GM21786 (cell line): ENCODE measurements at regions not wholly inside any gene's neighbourhood (a gene's known extent, or its start where the extent isn't known, plus 50 kb on each side); places are given as distances from the start of the nearest gene placed in this dataset.
"Not testable (repeated sequence)": the region's sequence is repeated elsewhere in the genome, so short reads cannot be mapped to it uniquely, and the experiment has no call there.

Experiments used
- ATAC-seq: cut with Tn5 transposase; IDR thresholded peaks from one replicate; pipeline ENCODE4 v1.9.1; 2021; ENCODE audit not compliant: unreplicated experiment

DNA sequence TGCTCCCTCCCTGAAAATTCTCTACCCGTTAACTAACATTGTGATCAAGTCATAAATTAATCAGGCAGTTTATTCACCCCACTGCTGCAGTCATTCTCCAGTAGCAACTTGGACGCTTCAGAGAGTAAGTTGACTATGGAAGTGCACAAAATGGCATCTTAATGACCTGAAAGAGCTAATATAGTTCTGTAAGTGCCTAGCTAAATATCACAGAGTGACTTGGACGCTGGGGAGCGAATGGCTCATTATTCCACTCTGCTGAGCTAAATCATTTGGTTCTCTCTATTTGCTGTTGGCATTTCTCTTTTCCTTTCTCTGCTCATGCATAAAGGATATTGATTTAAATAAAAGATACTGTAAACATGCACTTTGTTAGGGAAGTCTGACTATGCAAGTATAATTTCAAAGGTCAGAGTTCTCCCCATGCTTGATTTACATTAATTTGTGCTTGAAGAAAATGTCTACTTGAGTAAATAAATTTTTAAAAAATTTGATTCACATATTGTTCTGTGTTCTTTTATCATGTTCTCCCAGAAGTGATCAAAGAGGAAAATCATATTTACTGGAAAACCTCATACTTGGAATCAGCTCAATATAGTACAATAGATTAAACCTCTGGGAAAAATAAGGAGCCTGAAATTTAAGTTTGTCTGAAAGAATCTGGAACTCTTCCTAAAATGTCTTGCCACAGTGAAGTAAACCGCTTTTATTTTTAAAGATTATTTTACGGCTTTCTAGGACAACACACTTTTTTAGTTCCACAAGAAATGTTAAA lies 169.5 kb upstream of the HAPLN1 start:
- ATAC-seq = no peak

GRCh38 chr5:83877911-83878706 lies 157.5 kb upstream of the HAPLN1 start:
- ATAC-seq = no peak

GRCh38 chr5:83871533-83872395 lies 151.1 kb upstream of the HAPLN1 start:
- ATAC-seq = no peak

DNA sequence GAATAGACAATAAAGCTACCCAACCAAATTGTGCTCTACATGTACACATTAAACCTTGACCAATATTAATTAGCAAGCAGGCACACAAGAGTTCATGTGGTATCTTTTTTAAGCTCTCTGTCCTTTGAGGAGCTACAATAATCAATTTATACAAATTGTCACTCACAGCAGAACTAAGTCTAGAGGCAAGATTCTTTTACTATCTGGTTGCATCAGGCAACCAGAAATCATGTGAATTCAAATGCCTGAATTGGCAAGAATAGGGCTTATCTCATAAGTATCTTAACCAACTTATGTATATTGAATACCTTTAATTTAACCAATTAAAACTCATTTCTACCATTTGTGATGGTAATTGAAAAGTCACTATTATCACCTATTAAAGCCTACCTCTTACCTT lies 145.5 kb upstream of the HAPLN1 start:
- ATAC-seq = no peak

GRCh38 chr5:83865579-83865978 lies 144.9 kb upstream of the HAPLN1 start:
- ATAC-seq = no peak

- no peak for ATAC-seq
Observed at GRCh38 chr5:83864652-83865051, 144.0 kb upstream of the HAPLN1 start.

GRCh38 chr5:83857341-83857740 lies 136.7 kb upstream of the HAPLN1 start:
- ATAC-seq = no peak

DNA sequence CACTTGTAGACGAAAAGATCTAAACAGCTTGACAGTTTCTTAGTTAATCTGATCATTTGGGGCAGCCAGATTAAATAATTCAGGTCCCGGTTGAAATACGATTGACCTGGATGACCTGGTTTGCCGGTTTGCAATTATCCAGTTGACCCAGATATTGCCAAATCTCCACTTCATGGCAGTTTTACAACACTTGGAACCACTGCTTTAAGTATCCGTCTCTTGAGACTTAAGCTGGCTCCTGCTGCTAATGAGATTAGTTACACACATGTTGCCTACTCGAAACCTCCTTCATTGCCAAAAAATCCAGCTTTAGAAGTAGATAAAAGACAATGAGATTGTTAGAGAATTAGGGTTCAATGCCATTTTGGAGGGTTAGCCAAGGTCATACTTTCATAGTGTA lies 136.2 kb upstream of the HAPLN1 start:
- ATAC-seq = no peak

DNA sequence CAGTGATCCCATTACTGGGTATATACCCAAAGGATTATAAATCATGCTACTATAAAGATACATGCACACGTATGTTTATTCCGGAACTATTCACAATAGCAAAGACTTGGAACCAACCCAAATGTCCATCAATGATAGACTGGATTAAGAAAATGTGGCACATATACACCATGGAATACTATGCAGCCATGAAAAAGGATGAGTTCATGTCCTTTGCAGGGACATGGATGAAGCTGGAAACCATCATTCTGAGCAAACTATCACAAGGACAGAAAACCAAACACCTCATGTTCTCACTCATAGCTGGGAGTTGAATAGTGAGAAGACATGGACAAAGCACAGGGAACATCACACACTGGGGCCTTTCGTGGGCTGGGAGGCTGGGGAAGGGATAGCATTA lies 129.8 kb upstream of the HAPLN1 start:
- ATAC-seq = not testable (repeated sequence)

- no peak for ATAC-seq
Observed at GRCh38 chr5:83848941-83849340, 128.3 kb upstream of the HAPLN1 start.

GRCh38 chr5:83846624-83847350 lies 126.1 kb upstream of the HAPLN1 start:
- no peak for ATAC-seq

DNA sequence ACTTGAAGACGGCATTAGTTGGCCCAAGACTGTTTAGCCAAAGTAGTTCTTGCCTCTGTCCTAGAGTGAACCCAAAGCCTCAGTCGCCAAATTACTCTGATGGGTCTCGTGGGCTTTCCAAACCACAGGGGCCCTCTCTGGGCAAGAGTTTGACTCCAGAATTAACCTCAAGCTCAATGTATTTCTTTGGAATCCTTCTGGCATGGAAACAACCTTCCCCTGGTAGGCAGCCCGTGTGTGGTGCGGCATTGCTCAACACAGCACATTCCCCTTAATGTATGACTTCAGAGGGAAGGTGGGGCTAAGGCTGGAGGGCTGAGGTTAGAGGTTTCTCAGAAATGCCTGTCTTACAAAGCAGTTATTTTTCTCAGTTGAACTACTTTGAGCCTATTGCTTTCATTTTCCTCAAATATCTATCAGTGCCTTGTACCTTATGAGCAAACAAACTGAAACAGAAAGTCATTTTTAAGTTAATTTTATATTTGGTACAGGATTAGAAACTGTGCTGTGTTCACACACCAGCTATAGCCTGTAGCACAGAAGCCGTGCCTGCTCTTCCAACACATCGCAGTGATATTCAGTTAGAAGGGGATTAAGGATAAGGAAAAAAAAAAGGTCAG lies 123.9 kb upstream of the HAPLN1 start:
- ATAC-seq = peak; percentile 96

GRCh38 chr5:83839788-83840187 lies 119.1 kb upstream of the HAPLN1 start:
- ATAC-seq = no peak

DNA sequence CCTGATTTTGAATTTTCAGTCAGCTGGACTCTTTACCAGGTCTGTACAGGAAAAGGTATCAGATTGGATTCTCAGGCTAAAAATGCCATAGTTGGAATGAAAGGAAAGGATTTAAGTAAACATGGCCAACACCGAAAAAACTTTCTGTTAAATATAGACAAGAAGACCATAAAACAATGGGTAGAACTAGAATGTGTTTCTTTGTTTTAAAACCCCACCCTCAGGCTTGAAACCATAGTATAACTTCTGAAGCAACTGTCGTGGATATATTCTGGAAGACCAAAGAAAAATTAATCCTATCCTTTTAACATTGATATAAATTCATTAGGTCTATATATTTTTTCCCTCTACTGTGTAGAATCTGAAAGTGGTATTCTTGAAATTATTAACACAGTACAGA lies 118.6 kb upstream of the HAPLN1 start:
- no peak for ATAC-seq

DNA sequence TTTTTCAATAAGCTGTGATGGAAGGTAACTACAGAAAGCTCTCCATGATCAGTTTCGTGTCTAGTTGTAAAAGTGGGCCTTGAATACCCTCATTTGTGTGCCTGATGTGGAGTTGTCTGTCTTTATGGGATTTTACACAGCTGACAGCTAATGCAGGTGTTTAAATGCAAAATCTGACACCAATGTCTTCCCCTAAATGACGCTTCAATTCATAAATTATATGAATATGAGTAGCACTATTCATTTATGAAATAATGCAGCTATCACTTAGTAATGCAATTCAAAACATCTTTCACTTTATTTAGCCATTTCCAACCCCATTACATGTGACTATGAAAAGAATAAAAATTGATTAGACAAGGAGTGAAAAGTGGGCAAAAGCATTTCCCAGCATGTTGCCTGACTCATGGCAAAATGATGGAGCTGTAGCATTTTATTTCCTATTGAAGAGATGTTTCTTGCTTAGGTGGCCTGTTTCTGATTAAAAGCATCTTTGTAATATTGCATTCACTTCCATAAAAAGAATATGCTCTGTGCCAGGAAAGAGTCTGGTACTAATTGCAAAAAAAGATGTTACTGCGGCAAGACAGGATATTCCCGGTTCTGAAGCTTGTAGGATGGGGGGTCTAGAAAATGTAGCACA lies 116.7 kb upstream of the HAPLN1 start:
- no peak for ATAC-seq

DNA sequence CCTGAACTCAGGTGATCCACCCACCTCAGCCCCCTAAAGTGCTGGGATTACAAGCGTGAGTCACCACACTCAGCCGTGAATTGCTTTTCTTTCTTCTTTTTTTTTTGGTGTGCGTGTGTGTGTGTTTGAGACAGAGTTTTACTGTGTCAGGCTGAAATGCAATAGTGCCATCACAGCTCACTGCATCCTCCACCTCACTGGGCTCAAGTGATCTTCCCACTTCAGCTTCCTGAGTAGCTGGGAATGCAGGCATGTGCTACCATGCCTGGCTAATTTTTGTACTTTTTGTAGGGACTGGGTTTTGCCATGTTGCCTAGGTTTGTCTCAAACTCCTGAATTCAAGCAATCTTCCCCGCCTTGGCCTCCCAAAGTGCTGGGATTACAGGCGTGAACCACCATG lies 113.7 kb upstream of the HAPLN1 start:
- ATAC-seq = no peak

- no peak for ATAC-seq
Observed at GRCh38 chr5:83831834-83832233, 111.2 kb upstream of the HAPLN1 start.

DNA sequence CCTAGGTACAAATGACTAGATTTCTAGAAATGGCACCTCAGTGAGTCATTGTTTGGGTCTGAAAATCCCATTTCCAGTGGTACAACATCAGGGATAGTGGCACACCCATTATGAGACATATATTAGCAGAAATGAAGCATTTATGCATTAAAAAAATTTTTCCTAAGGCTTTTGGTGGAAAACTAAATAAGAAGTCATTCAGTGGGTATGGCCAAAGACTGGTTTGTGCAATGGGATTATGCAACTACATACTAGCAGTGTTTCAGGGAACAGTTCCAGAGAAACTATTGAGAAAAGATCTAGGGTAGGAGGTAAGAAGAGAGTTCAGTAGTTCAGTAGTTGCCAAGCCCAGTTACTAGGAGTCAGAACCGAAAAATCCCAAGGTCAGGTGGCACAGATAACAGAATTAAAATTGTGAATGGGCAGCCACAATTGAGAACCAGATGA lies 106.5 kb upstream of the HAPLN1 start:
- no peak for ATAC-seq

DNA sequence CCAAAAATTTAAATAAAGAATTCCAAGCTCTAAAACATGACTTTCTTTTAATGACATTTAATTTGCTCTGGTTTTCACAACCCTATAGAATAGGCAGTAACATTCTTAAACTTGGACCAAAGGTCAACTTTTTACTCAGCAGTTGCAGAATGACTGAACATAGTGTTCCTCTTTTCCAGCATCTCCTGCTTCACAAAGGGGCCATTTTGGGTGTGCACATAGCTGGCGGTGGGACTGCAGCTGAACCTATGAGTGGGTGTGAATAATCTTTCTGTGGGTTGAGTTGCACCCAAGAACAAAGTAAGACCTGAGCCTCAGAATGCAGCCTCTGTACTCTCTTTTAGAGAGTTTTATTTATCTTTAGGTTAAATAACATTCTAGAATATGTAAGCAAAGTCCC lies 96.9 kb upstream of the HAPLN1 start:
- ATAC-seq = no peak

DNA sequence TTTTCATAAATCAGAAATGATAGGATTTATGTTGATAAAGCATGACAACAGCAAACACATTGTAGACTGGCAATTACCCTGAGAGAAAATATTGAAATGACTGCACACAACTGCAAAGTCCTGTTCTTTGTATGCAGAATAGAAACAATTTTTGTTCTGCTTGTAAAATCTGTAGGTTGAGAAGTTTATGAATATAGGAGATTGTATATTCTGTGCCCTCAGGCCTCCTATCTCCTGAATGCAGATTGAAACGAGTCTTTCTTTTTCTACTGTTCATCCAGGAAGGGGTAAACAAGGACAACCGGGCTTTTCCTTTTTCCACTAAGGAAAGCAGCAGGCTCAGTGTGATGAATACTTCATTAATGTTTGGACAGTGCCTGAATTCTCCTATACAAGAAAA lies 95.0 kb upstream of the HAPLN1 start:
- ATAC-seq = no peak
